Transverse colon (tissue), 3 donors: ENCODE measurements at regions not wholly inside any gene's neighbourhood (a gene's known extent, or its start where the extent isn't known, plus 50 kb on each side); places are given as distances from the start of the nearest gene placed in this dataset.

Experiments used
- CTCF ChIP-seq, 5 experiments: fragments of 200-600 bp in 3 of 5; fragments of 450-650 bp in 2 of 5; sonication (generic) in 3 of 5; IDR thresholded peaks; 1 replicate in 2 of 5; 2 replicates in 3 of 5; pipeline ENCODE4 v1.5.1; 2016 to 2017; ENCODE audit warnings: antibody characterized with exemption in 5 of 5, inconsistent platforms in 3 of 5, mild to moderate bottlenecking in 2 of 5, moderate library complexity in 1 of 5
- EP300 ChIP-seq: sonication (generic); formaldehyde crosslinking; IDR thresholded peaks from one replicate; pipeline ENCODE4 v1.6.1; 2017; ENCODE audit warnings: antibody characterized with exemption, low read depth
- POLR2A ChIP-seq: fragments of 450-650 bp; IDR thresholded peaks from one replicate; pipeline ENCODE4 v1.6.1; 2016; ENCODE audit warnings: antibody characterized with exemption, mild to moderate bottlenecking, moderate library complexity

- TF ChIP-seq CTCF (IDR thresholded peaks at IDR 0.05) (no peak), POLR2A (no peak), EP300 (no peak)
Observed at GRCh38 chr1:72438270-72438669, 155.9 kb upstream of the NEGR1 start.
